ENCODE measurements at regions not wholly inside any gene's neighbourhood (a gene's known extent, or its start where the extent isn't known, plus 50 kb on each side); places are given as distances from the start of the nearest gene placed in this dataset.

- H3K9ac ChIP-seq (ENCODE audit: low read depth, low read length), result no peak overlapping the region
- no peak overlapping the region for H2AK5ac ChIP-seq (ENCODE audit: low read depth, low read length)
- 63% methylated on average over 2 of the region's 3 CpGs; no CpG with 5 or more reads in 1 of the 2 experiments for WGBS, 2 experiments (ENCODE audit: extremely low coverage in 2 of 2, insufficient read length in 1 of 2)
- H3K18ac ChIP-seq (ENCODE audit: low read depth, low read length), result no peak overlapping the region
- ChIA-PET POLR2A (ENCODE audit: unreplicated experiment) (no interaction called here), CTCF (interaction anchor here (1.4 kb wide), 1 partner anchor 214 kb away, joined by 4 read pairs; no protein-coding TSS in a partner anchor)
- H3K4me3 ChIP-seq (ENCODE audit: insufficient read depth, low read depth, low read length), result no peak overlapping the region
- H3K14ac ChIP-seq (replicated peaks; ENCODE audit: low read depth, low read length), result no peak overlapping the region
- H2AFZ ChIP-seq (replicated peaks; ENCODE audit: low read length, poor library complexity), result no peak overlapping the region
- H3K9me3 ChIP-seq (ENCODE audit: control insufficient read depth, insufficient read depth, low read length), result 0 out of 2 replicates have a peak, but pooled peaks cover 2% of the 10 kb centered on the region
- in situ Hi-C loops (cut with MboI; ENCODE audit: low sequenced_read_pairs) (no loop called here), dilution Hi-C loops (cut with HindIII; ENCODE audit: low sequenced_read_pairs, unreplicated experiment) (no loop called here), intact Hi-C loops (cut with micrococcal nuclease) (no loop called here)
- H4K5ac ChIP-seq (ENCODE audit: low read depth, low read length), result no peak overlapping the region
- TF ChIP-seq MAFK (IDR thresholded peaks at IDR 0.05; ENCODE audit: low read depth, low read length) (no peak), MAZ (IDR thresholded peaks at IDR 0.05; ENCODE audit: borderline replicate concordance, low read depth, low read length) (no peak), CEBPB (IDR thresholded peaks at IDR 0.05; ENCODE audit: low read depth, low read length) (no peak), NFE2L2 (IDR thresholded peaks at IDR 0.05; ENCODE audit: low read depth, low read length) (no peak), RCOR1 (IDR thresholded peaks at IDR 0.05; ENCODE audit: insufficient replicate concordance, low read length) (no peak), FOS (IDR thresholded peaks at IDR 0.05; ENCODE audit: low read depth, low read length) (no peak), USF2 (IDR thresholded peaks at IDR 0.05; ENCODE audit: low read depth, low read length) (no peak), BHLHE40 (IDR thresholded peaks at IDR 0.05; ENCODE audit: low read depth, low read length) (no peak), CHD1 (IDR thresholded peaks at IDR 0.05; ENCODE audit: low read depth, low read length) (no peak), RAD21 (IDR thresholded peaks at IDR 0.05; ENCODE audit: low read length) (no peak), POLR2A (IDR thresholded peaks at IDR 0.05; ENCODE audit: low read depth, low read length) (no peak), CTCF (conservative IDR thresholded peaks at IDR 0.05; ENCODE audit: low read depth, low read length) (no peak), MXI1 (IDR thresholded peaks at IDR 0.05; ENCODE audit: borderline replicate concordance, low read depth, low read length) (no peak), SMC3 (IDR thresholded peaks at IDR 0.05; ENCODE audit: low read depth, low read length) (no peak), RFX5 (IDR thresholded peaks at IDR 0.05; ENCODE audit: low read depth, low read length) (no peak)
- TF ChIP-seq, protein P1, sequence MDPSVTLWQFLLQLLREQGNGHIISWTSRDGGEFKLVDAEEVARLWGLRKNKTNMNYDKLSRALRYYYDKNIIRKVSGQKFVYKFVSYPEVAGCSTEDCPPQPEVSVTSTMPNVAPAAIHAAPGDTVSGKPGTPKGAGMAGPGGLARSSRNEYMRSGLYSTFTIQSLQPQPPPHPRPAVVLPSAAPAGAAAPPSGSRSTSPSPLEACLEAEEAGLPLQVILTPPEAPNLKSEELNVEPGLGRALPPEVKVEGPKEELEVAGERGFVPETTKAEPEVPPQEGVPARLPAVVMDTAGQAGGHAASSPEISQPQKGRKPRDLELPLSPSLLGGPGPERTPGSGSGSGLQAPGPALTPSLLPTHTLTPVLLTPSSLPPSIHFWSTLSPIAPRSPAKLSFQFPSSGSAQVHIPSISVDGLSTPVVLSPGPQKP (IDR thresholded peaks at IDR 0.05; ENCODE audit: borderline replicate concordance, low read depth, low read length), result no peak
- H4K91ac ChIP-seq (ENCODE audit: insufficient read depth, low read depth, low read length), result no peak overlapping the region
- H3K4me1 ChIP-seq (ENCODE audit: control insufficient read depth, insufficient read depth, low read length), result no peaks in the 10 kb centered on the region
- no peak overlapping the region for H2BK20ac ChIP-seq (ENCODE audit: low read depth, low read length)
- no peaks in the 10 kb centered on the region for H4K20me1 ChIP-seq (ENCODE audit: insufficient read depth, low read length)
- H3K27me3 ChIP-seq (ENCODE audit: control insufficient read depth, insufficient read depth, low read length), result peaks cover 10% of the 10 kb centered on the region
- no peak overlapping the region for H2BK120ac ChIP-seq (ENCODE audit: low read depth, low read length)
- no peak overlapping the region for H2AK9ac ChIP-seq (replicated peaks; ENCODE audit: low read depth, low read length, poor library complexity)
- H3K9me1 ChIP-seq (ENCODE audit: insufficient read depth, low read length), result no peaks in the 10 kb centered on the region
- no peak overlapping the region for H3K56ac ChIP-seq (ENCODE audit: extremely low read depth, insufficient read depth, low read length)
- H2BK15ac ChIP-seq (ENCODE audit: low read depth, low read length), result no peak overlapping the region
- no TSS peak for BruUV-seq (replicated peaks)
- H2BK5ac ChIP-seq (ENCODE audit: low read depth, low read length, poor library complexity, severe bottlenecking), result no peak overlapping the region
- no peak overlapping the region for H4K8ac ChIP-seq (ENCODE audit: low read depth in 2 of 2, low read length in 2 of 2)
- H3K4ac ChIP-seq (ENCODE audit: low read depth, low read length), result no peak overlapping the region
- H3K27ac ChIP-seq (ENCODE audit: insufficient read depth, low read length), result no peak overlapping the region
- H3K23ac ChIP-seq (ENCODE audit: low read depth, low read length), result no peak overlapping the region
- no peak for DNase-seq
- no peak overlapping the region for H3K4me2 ChIP-seq (ENCODE audit: low read depth, low read length)
- no peak for ATAC-seq (ENCODE audit: low read depth)
- H3K79me1 ChIP-seq (ENCODE audit: low read depth in 1 of 2, low read length in 2 of 2), result no peaks in the 10 kb centered on the region
- no peaks in the 10 kb centered on the region for H3K36me3 ChIP-seq (ENCODE audit: control insufficient read depth, insufficient read depth, low read length)
These were observed 181.1 kb downstream of the MID1IP1 start for GRCh38 chrX:38982370-38982769.

Data from IMR-90 (cell line).